NCI-H187 treated with DMSO at 0.1 percent for 48 hours (cell line): ENCODE measurements at regions not wholly inside any gene's neighbourhood (a gene's known extent, or its start where the extent isn't known, plus 50 kb on each side); places are given as distances from the start of the nearest gene placed in this dataset.

Source experiments
- DNase-seq: peaks from one replicate; lab custom pipeline; 2025; lab: John Stamatoyannopoulos, UW

- no peak for DNase-seq
Measured at GRCh38 chr10:123606955-123607354, 59.2 kb upstream of the GPR26 start.

GRCh38 chr10:123607386-123607785 lies 58.8 kb upstream of the GPR26 start:
- DNase-seq = no peak

- no peak for DNase-seq
Measured at GRCh38 chr10:123608047-123608446, 58.1 kb upstream of the GPR26 start.

- DNase-seq = no peak
Measured at GRCh38 chr10:123611243-123611642, 54.9 kb upstream of the GPR26 start.

GRCh38 chr10:123611876-123612275 lies 54.3 kb upstream of the GPR26 start:
- DNase-seq = no peak

- no peak for DNase-seq
Measured at GRCh38 chr10:123613346-123613850, 52.8 kb upstream of the GPR26 start.

GRCh38 chr10:123614888-123615287 lies 51.3 kb upstream of the GPR26 start:
- DNase-seq = no peak
